Esophagus (tissue), 2 donors: ENCODE measurements at regions not wholly inside any gene's neighbourhood (a gene's known extent, or its start where the extent isn't known, plus 50 kb on each side); places are given as distances from the start of the nearest gene placed in this dataset.
"Not testable (repeated sequence)": the region's sequence is repeated elsewhere in the genome, so short reads cannot be mapped to it uniquely, and the experiment has no call there.

ENCODE experiments used
- H3K27ac ChIP-seq, 2 donors: one replicate each; pipeline ENCODE4 v1.5.1; 2013; ENCODE audit warnings: low read depth in 2 of 2, mild to moderate bottlenecking in 2 of 2, inconsistent platforms in 1 of 2, low read length in 1 of 2, moderate library complexity in 1 of 2
- H3K27me3 ChIP-seq, 2 donors: one replicate each; pipeline ENCODE4 v1.6.1; 2013; ENCODE audit warnings: low read length in 2 of 2, control low read depth in 1 of 2, mild to moderate bottlenecking in 1 of 2; ENCODE audit not compliant: insufficient read depth in 2 of 2, control insufficient read depth in 1 of 2
- H3K36me3 ChIP-seq, 2 donors: one replicate each; pipeline ENCODE4 v1.6.1; 2013; ENCODE audit warnings: low read length in 1 of 2; ENCODE audit not compliant: control insufficient read depth in 2 of 2, insufficient read depth in 2 of 2
- H3K4me1 ChIP-seq, 2 donors: one replicate each; pipeline ENCODE4 v1.6.1; 2013; ENCODE audit warnings: low read length in 1 of 2; ENCODE audit not compliant: control insufficient read depth in 2 of 2, insufficient read depth in 2 of 2
- H3K4me3 ChIP-seq, 2 donors: one replicate each; pipeline ENCODE4 v1.5.1; 2013; ENCODE audit warnings: low read length in 2 of 2, mild to moderate bottlenecking in 2 of 2, low read depth in 1 of 2, moderate library complexity in 1 of 2
- H3K9me3 ChIP-seq, 2 donors: one replicate each; pipeline ENCODE4 v1.6.1; 2013; ENCODE audit warnings: mild to moderate bottlenecking in 2 of 2, low read depth in 1 of 2, low read length in 1 of 2, moderate library complexity in 1 of 2; ENCODE audit not compliant: control insufficient read depth in 2 of 2, insufficient read depth in 1 of 2
- WGBS, 2 donors: extraction: QIAGEN DNeasy Blood & Tissue Kit; methylation state at CpG; one replicate each; pipeline ENCODE4 v1.1.7; 2013; 5-methylcytosine and 5-hydroxymethylcytosine counted together
- donor health status: healthy with polysubstance abuse.
- donor health status: Bipolar disorder and iron deficiency.

DNA sequence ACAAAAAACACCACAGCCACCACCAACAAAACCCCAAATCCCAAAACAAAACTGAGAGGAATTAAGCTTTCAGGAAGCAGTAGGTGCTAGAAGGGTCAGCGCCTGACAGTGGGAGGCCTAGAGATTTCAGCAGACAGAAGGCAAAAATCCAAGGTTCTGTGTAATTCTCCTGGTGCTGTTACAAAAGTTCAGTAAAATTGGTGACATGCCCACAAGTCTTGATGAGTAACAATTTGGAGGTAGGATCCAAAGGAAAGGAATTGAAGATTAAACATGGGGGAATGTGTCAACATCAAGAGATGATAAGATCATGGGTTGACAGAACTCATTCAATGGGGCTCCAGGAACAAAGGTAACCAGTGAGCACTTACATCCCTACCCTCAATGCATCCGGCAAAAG lies 653.8 kb upstream of the CPEB2 start:
- Histone ChIP-seq H3K9me3 (no peaks in the 10 kb centered on the region), H3K36me3 (no peaks in the 10 kb centered on the region), H3K4me1 (no peaks in the 10 kb centered on the region), H3K27ac (no peak overlapping the region), H3K4me3 (no peak overlapping the region), H3K27me3 (no peaks in the 10 kb centered on the region)
- 90 to 96% methylated on average over 2 of the region's 2 CpGs for WGBS, 2 donors

DNA sequence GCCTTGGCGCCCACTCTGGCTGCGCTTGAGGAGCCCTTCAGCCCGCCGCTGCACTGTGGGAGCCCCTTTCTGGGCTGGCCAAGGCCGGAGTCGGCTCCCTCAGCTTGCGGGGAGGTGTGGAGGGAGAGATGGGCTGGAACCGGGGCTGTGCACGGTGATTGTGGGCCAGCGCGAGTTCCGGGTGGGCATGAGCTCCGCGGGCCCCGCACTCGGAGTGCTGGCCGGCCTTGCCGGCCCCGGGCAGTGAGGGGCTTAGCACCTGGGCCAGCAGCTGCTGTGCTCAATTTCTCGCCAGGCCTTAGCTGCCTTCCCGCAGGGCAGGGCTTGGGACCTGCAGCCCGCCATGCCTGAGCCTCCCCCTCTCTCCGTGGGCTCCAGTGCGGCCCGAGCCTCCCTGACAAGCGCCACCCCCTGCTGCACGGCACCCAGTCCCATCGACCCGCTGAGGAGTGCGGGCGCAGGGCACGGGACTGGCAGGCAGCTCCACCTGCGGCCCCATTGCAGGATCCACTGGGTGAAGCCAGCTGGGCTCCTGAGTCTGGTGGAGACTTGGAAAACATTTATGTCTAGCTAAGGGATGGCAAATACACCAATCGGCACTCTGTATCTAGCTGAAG lies 643.6 kb upstream of the CPEB2 start:
- not testable (repeated sequence) for H3K36me3 ChIP-seq, H3K4me1 ChIP-seq, H3K27me3 ChIP-seq, H3K4me3 ChIP-seq, H3K9me3 ChIP-seq, H3K27ac ChIP-seq
- 94 to 97% methylated on average over 31 to 34 of the region's 34 CpGs for WGBS, 2 donors

DNA sequence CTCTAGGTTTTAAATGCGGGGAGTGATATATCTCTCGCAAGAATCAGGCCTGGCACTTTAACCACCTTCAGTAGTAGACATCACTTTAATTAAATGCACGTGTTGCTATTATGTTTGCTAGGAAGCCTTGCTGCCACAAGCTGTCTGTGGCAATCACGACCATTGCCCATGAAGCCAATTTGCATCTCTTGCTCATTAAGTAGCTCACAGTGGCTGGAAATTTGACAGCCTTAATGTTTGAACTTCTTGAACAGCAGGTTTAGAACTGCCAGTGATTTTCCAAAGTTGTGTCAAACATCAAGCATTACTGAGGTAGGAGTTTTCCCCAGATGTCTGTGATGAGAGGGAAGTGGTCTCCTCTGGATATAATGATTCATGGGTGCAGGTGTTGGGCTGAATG lies 642.3 kb upstream of the CPEB2 start:
- Histone ChIP-seq H3K27me3 (no peaks in the 10 kb centered on the region), H3K9me3 (no peaks in the 10 kb centered on the region), H3K36me3 (no peaks in the 10 kb centered on the region), H3K4me3 (no peak overlapping the region), H3K4me1 (no peaks in the 10 kb centered on the region), H3K27ac (no peak overlapping the region)
- WGBS, 2 donors = 83 to 89% methylated on average over 4 of the region's 4 CpGs

- Histone ChIP-seq H3K27me3 (no peaks in the 10 kb centered on the region), H3K4me1 (no peaks in the 10 kb centered on the region), H3K27ac (no peak overlapping the region), H3K36me3 (no peaks in the 10 kb centered on the region), H3K9me3 (no peaks in the 10 kb centered on the region), H3K4me3 (no peak overlapping the region)
- WGBS, 2 donors = 44 to 53% methylated on average over 3 of the region's 3 CpGs
Measured at GRCh38 chr4:14361084-14361483, 641.2 kb upstream of the CPEB2 start.

GRCh38 chr4:14362385-14362784 lies 639.9 kb upstream of the CPEB2 start:
- Histone ChIP-seq H3K4me3 (no peak overlapping the region), H3K4me1 (no peaks in the 10 kb centered on the region), H3K36me3 (no peaks in the 10 kb centered on the region), H3K9me3 (no peaks in the 10 kb centered on the region), H3K27ac (no peak overlapping the region), H3K27me3 (no peaks in the 10 kb centered on the region)

- Histone ChIP-seq H3K36me3 (no peaks in the 10 kb centered on the region), H3K4me3 (no peak overlapping the region), H3K27ac (no peak overlapping the region), H3K27me3 (no peaks in the 10 kb centered on the region), H3K4me1 (no peaks in the 10 kb centered on the region), H3K9me3 (no peaks in the 10 kb centered on the region)
Measured at GRCh38 chr4:14364953-14365536, 637.2 kb upstream of the CPEB2 start.

- 38 to 59% methylated on average over 4 of the region's 4 CpGs for WGBS, 2 donors
- no peaks in the 10 kb centered on the region for H3K27me3 ChIP-seq
- H3K4me3 ChIP-seq = no peak overlapping the region
- no peaks in the 10 kb centered on the region for H3K36me3 ChIP-seq
- H3K4me1 ChIP-seq = no peaks in the 10 kb centered on the region
- no peak overlapping the region for H3K27ac ChIP-seq
- no peaks in the 10 kb centered on the region for H3K9me3 ChIP-seq
Measured at GRCh38 chr4:14368391-14368790, 633.9 kb upstream of the CPEB2 start.

GRCh38 chr4:14371131-14371530 lies 631.1 kb upstream of the CPEB2 start:
- no peaks in the 10 kb centered on the region for H3K36me3 ChIP-seq
- H3K9me3 ChIP-seq = no peaks in the 10 kb centered on the region
- no peaks in the 10 kb centered on the region for H3K27me3 ChIP-seq
- H3K27ac ChIP-seq = no peak overlapping the region
- H3K4me1 ChIP-seq = no peaks in the 10 kb centered on the region
- no peak overlapping the region for H3K4me3 ChIP-seq
- 71 to 83% methylated on average over 5 of the region's 5 CpGs for WGBS, 2 donors

GRCh38 chr4:14375816-14376215 lies 626.5 kb upstream of the CPEB2 start:
- Histone ChIP-seq H3K27ac (no peak overlapping the region), H3K9me3 (no peaks in the 10 kb centered on the region), H3K4me1 (no peaks in the 10 kb centered on the region), H3K27me3 (no peaks in the 10 kb centered on the region), H3K36me3 (no peaks in the 10 kb centered on the region), H3K4me3 (no peak overlapping the region)
- WGBS, 2 donors = 83 to 84% methylated on average over 5 of the region's 5 CpGs

- Histone ChIP-seq H3K27ac (no peak overlapping the region), H3K4me3 (no peak overlapping the region)
- WGBS, 2 donors = 75 to 83% methylated on average over 1 of the region's 1 CpG
Measured at GRCh38 chr4:14379183-14379582, 623.1 kb upstream of the CPEB2 start.

More at GRCh38 chr4:14379183-14379582, 623.1 kb upstream of the CPEB2 start:
- Histone ChIP-seq H3K9me3 (no peaks in the 10 kb centered on the region), H3K27me3 (no peaks in the 10 kb centered on the region), H3K36me3 (no peaks in the 10 kb centered on the region), H3K4me1 (no peaks in the 10 kb centered on the region)
